HFF-Myc (cell line): ENCODE measurements at regions not wholly inside any gene's neighbourhood (a gene's known extent, or its start where the extent isn't known, plus 50 kb on each side); places are given as distances from the start of the nearest gene placed in this dataset.

Source experiments
- DNase-seq: peaks from one replicate; pipeline ENCODE4 v3.0.0-alpha.2; 2011; ENCODE audit warnings: low read depth; ENCODE audit errors: extremely low read depth
- H3K4me3 ChIP-seq: replicated peaks from 2 replicates; pipeline ENCODE4 v1.5.1; 2011; ENCODE audit warnings: low read depth, mild to moderate bottlenecking, control low read depth, low read length
- CTCF ChIP-seq: IDR thresholded peaks from 2 replicates; pipeline ENCODE4 v1.5.1; 2012; ENCODE audit warnings: mild to moderate bottlenecking, low read depth, low read length, control low read depth; ENCODE audit errors: missing control alignments

GRCh38 chr14:94998685-94999084 lies 158.6 kb downstream of the DICER1 start:
- no peak overlapping the region for H3K4me3 ChIP-seq
- DNase-seq: no peak

GRCh38 chr14:94998110-94998509 lies 159.2 kb downstream of the DICER1 start:
- no peak overlapping the region for H3K4me3 ChIP-seq
- no peak for DNase-seq
- no peak for TF ChIP-seq CTCF

More at GRCh38 chr14:94998685-94999084, 158.6 kb downstream of the DICER1 start:
- no peak for TF ChIP-seq CTCF

- H3K4me3 ChIP-seq: no peak overlapping the region
- no peak for DNase-seq
- TF ChIP-seq CTCF: no peak
Measured at GRCh38 chr14:94995551-94995950, 161.8 kb downstream of the DICER1 start.

- DNase-seq: no peak
- H3K4me3 ChIP-seq: no peak overlapping the region
- TF ChIP-seq CTCF: no peak
Measured at GRCh38 chr14:94994245-94994644, 163.1 kb downstream of the DICER1 start.

- H3K4me3 ChIP-seq: no peak overlapping the region
- no peak for TF ChIP-seq CTCF
- no peak for DNase-seq
Measured at GRCh38 chr14:94992046-94992445, 165.3 kb downstream of the DICER1 start.

- TF ChIP-seq CTCF: no peak
- no peak overlapping the region for H3K4me3 ChIP-seq
- no peak for DNase-seq
Measured at GRCh38 chr14:94989946-94990345, 167.4 kb downstream of the DICER1 start.

- no peak for DNase-seq
- no peak overlapping the region for H3K4me3 ChIP-seq
- TF ChIP-seq CTCF: no peak
Measured at GRCh38 chr14:94989417-94989816, 167.9 kb downstream of the DICER1 start.
